Fibroblast of skin of left quadriceps (primary cell): ENCODE measurements at regions not wholly inside any gene's neighbourhood (a gene's known extent, or its start where the extent isn't known, plus 50 kb on each side); places are given as distances from the start of the nearest gene placed in this dataset.

Experiments used
- DNase-seq, 2 experiments: peaks; one replicate each; pipeline ENCODE4 v3.0.0-alpha.2; 2013; ENCODE audit warnings: low read depth in 2 of 2

- DNase-seq = no peak
These were observed 929.9 kb downstream of the BRD1 start for GRCh38 chr22:48897645-48898370.

GRCh38 chr22:48896766-48897644 lies 930.7 kb downstream of the BRD1 start:
- DNase-seq = no peak

- no peak for DNase-seq
These were observed 931.6 kb downstream of the BRD1 start for GRCh38 chr22:48895831-48896765.

GRCh38 chr22:48895336-48895735 lies 932.3 kb downstream of the BRD1 start:
- DNase-seq = no peak

DNA sequence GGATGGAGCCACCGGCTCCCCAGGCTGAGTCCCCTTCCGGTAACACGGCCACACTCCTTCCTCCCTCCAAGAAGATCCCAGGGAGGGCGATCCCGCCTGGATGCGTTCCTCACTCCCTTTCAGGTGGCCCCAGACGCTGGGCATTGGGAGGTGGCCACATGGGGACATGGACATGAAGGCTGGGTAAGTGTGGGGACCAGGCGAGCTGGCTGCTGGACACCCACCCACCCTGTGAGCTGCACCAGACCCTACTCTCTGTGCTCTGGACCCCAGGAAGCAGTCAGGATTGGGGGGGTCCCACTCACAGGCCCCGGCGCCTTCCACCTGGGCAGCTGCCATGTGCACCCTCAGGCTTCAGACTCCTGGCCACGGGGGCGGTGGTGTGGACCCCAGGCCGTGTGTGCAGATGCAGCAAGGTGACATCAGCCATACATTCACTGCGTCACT lies 932.8 kb downstream of the BRD1 start:
- DNase-seq = no peak

- DNase-seq = no peak
These were observed 933.5 kb downstream of the BRD1 start for GRCh38 chr22:48894064-48894671.

DNA sequence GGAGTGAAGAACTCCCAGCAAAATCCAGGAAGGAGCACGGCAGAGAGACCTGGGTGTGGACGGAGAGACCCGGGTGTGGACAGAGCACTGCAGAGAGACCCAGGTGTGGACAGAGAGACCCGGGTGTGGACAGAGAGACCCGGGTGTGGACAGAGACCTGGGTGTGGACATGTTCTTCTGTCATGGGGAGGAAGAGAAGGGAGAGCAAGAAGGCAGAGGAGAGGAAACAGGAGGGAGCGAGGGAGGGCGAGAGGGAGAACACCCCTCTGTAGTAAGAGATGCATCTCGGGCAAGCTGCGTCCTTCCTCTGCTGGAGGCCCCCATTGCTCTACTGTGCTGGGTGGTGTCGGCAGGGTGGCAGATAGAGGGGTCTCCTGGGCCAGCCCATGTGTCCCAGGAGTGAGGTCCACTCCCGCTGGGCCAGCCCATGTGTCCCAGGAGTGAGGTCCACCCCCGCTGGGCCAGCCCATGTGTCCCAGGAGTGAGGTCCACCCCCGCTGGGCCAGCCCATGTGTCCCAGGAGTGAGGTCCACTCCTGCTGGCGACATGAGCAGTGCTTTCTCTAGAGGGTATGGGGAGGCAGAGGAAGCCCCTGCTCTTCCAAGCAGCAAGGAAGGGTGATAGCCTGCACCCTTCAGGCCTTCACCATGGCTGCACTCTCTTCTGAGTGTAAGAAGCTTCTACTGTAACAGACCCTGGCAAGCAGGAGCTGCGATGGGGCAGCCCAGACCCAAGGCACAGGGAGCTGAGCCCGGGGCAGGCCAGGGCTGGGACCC lies 934.2 kb downstream of the BRD1 start:
- no peak for DNase-seq

DNA sequence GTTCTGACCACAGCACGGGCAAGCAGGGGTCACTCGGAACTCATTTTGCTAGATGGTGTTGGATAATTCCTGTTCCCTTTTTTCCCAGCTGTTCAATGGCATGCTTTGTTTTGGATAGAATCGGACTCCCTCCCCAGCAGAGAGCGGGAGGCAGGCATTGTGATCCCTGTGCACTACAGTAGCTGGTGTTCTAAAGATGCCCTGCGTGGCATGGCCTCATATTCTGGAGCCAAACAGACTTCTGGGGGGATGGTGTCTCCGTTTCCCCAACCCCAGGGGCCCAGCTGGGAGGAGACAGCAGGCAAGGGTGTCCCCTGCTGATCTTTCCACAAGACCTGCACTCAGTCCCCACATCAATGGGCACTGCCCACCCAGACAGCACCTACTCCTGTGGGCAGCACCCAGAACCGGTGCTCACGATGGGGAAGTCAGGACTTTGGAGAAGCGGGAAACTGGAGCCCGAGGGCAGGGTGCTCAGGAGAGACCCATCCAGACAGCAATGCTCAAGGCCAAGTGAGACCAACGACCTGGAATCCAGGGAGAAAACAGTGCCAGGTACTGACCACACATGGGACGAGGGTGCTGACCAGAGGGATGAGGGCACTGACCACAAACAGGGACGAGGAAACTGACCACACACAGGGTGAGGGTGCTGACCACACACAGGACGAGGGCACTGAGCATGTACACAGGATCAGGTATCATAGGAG lies 934.9 kb downstream of the BRD1 start:
- DNase-seq = no peak

DNA sequence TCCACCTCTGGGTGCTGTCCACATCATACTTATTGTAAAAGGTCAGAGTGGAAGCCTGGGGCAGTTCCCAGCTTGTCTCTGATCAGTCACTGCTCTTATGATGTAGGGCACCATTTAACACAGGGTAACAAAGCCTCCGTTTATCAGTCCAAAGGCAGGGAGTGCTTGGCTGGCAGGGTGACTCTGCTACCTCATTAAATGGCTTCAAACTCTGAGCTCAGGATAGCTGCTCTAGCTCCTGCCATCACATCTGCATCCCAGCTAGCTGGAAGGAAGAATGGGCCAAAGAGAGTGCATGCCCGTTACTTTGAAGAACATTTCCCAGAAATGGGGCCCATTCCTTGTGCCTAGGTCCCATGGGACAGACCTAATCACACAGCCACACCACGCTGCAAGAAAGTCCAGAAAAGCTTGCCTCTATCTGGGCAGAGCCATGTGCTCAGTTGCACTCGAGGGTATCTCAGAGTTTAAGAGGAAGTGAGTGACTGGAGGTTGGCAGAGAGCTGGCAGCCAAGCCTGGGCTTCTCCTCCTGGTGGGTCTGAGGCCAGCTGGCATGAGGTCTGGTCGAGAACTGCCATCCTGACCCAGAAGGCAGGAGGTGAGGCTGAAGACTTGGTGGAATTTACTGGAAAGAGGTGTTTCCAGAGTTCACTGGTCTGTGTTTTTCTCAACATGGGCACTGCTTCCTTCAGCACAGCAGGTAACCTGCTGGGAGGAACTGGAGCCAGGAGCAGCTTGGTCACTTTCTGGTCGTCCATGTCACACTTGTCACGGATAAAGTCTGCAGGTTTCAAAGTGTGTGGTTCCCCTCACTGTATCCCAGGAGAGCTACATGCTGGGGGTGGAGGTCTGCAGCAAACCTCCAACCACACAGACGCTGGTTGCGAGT lies 935.7 kb downstream of the BRD1 start:
- DNase-seq = no peak

DNA sequence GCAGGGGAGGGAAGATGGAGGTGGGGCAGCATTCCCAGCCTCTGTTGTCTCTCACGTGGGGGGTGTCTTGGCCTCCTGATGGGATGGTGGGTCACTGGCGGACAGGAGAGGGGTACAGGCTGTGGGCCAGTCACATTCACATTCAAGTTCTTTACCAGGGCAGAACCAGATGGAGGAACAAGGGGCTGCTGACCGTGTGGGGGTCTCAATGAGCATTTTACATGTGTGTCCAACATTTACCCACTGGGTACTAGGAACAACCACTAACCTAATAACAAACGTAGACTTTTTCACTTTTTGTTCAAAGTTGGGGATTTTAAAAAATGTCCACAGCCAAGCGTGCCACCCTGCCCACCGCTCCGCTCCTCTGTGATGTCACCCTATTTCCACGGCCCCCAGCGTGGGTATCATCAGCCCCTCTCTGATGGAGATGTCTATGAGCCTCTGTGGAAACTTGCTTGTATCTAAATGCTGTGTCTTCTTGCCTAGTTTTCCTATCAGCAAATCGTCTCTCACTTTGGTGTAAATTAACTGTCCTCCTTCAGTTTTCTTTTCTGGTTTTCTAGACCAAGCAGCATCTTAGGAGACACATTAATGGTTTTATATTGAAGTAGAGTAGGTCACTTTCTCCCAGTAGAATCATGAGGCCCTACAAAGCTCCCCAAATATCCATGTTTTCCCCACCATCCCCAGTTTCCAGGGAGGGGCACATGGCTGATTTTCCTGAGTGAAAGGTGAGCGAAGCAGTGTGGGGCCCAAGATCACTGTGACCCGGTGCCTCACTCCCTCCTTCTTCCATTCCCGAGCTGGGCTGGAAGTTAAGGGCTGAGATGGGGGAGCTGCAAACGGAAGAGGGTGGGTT lies 936.7 kb downstream of the BRD1 start:
- no peak for DNase-seq

GRCh38 chr22:48889887-48890692 lies 937.6 kb downstream of the BRD1 start:
- no peak for DNase-seq

- no peak for DNase-seq
These were observed 938.4 kb downstream of the BRD1 start for GRCh38 chr22:48889209-48889830.

GRCh38 chr22:48888466-48889208 lies 939.0 kb downstream of the BRD1 start:
- DNase-seq = no peak

DNA sequence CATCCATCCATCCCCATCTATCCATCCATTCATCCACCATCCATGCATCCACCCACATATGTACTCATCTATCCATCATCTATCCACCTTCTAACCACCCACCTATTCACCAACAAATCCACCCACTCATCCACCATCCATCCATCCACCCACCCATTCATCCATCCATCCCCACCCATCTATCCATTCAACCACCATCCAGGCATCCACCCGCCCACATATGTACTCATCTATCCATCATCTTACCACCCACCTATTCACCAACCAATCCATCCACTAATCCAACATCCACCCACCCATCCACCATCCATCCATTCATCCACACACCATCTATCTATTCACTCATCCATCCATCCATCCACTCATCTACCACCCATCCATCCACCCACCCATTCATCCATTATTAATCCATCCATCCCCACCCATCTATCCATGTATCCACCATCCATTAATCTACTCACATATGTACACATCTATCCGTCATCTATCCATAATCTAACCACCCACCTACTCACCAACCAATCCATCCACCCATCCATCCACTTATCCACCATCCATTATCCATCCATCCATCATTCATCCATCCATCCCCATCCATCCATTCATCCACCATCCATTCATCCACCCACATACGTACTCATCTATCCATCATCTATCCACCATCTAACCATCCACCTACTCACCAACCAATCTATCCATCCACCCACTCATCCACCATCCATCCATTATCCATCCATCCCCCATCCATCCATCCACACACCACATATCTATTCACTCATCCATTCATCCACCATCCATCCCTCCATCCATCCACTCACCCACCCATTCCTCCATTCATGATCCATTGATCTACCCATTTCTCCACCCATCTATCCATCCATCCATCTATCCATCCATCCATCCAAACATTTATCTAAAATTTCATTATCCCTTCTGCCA lies 940.0 kb downstream of the BRD1 start:
- DNase-seq = no peak
